DMS 273 (cell line): ENCODE measurements at regions not wholly inside any gene's neighbourhood (a gene's known extent, or its start where the extent isn't known, plus 50 kb on each side); places are given as distances from the start of the nearest gene placed in this dataset.
A peak's percentile ranks its signal among the peaks of the same experiment; 100 is the strongest.
"Not testable (repeated sequence)": the region's sequence is repeated elsewhere in the genome, so short reads cannot be mapped to it uniquely, and the experiment has no call there.

Experiments used
- DNase-seq: peaks from one replicate; lab custom pipeline; 2025; ENCODE audit not compliant: unreplicated experiment; lab: John Stamatoyannopoulos, UW

DNA sequence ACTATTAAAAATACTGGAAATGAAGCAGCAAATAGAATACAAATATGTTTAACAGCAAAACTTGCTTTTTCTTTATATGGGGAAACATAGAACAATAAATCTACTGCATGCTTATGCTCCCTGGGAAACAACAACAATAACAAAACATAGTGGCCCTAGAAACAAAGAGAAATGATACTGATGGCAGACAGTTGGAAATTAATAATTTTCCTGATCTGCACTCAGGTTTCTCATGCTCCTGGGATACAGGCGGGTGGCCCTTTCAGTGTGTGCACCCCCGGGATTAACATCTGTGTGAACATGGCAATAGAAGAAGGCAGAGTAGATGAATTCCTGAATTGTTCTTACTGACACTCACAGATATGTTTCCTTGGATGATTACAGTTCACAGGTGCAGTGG lies 209.2 kb upstream of the TBX18 start:
- no peak for DNase-seq

DNA sequence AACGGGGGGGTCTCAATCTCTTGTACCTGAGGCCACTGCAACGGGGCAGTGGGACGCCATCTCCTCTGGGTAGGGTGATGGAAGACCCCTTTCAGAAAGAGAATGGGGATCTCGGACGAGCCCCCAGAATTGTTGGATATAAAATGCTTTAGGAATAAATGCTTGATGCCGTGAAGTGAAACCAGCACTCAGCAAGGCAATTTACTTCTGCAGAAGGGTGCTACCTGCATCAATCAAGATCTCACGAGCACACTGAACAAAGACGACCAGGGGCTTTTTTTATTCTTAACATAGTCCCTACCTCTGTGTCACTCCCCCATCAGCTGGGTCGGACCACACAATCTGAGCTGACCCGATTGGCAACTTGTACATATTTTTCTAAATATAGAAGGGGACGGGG lies 203.6 kb upstream of the TBX18 start:
- no peak for DNase-seq

DNA sequence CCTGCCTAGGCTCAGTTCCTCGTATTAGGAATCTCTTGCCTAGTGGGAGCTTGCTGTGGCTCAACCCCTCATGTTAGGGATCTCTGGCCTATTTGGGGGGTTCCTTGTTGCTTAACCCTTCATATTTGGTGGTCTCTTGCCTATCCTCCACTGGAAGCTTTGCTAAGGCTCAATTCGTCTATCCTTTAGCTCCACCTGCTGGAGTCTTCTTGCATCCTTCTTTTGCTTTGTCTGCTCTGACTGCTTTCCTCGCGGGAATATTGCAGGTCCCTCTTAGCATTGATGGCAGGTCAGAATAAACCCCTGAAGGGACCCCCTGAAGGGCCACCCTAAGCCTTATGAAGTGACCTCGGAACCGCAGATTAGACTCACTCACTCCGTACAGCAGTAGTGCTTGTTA lies 203.0 kb upstream of the TBX18 start:
- DNase-seq, result peak; percentile 63

DNA sequence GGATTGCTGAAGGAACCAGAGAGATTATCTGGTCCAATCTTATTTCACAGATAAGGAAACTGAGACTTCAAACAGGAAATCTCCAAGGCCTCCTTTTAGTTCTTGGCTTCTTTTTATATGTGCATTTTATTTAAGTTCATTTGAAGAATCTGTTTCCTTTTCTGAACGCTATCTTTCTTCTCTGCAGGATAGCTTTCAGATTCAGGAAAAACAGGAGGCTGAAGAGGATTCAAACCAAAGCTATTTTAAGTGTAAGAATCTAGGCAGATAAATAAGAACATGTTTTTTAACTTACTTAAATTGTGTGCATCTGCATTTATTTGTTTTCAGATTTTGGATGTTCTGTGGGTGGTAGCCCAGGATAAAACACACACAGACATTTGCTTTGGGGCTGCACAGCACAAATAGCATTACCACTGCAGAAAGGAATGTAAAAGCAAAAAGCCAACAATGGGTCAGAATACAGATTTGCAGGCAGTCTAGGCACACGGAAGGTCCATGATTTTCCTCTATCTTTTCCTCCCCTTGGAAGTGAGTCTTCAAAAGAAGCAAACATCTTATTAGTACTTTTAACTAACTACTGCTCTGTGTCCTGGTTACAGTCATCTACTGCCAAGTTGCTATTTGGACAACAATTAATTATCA lies 188.8 kb upstream of the TBX18 start:
- no peak for DNase-seq

DNA sequence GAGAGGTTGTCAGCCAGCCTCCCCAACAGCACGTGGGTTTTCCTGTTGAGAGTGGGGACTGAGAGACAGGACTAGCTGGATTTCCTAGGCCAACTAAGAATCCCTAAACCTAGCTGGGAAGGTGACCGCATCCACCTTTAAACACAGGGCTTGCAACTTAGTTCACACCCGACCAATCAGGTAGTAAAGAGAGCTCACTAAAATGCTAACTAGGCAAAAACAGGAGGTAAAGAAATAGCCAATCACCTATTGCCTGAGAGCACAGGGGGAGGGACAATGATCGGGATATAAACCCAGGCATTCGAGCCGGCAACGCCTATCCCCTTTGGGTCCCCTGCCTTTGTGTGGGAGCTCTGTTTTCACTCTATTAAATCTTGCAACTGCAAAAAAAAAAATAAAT lies 180.5 kb upstream of the TBX18 start:
- not testable (repeated sequence) for DNase-seq

DNA sequence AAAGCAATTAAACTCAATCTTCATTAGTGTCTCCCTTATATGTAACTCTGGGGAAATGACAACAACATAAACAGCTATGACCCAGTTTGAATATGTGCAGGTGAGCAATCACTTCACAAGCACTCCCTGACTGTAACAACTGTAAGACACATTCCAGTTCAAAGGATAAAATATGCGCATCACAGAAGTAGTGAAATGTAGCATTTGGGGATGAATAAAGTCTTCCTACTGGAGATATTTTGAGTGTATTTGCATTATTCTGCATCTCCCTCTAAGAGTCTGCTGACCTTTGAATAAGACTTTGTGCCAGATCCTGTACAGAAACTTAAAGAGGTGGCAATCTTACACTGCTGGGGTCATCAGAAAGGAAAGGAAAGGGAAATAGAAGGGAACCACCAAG lies 179.5 kb upstream of the TBX18 start:
- DNase-seq, result no peak

DNA sequence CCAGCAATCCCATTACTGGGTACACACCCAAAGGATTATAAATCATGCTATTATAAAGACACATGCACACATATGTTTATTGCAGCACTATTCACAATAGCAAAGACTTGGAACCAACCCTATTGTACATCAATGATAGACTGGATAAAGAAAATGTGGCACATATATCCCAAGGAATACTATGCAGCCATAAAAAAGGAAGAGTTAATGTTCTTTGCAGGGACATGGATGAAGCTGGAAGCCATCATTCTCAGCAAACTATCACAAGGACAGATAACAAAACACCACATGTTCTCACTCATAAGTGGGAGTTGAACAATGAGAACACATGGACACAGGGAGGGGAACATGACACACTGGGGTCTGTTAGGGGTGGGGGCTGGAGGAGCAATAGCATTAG lies 177.2 kb upstream of the TBX18 start:
- DNase-seq, result not testable (repeated sequence)

DNA sequence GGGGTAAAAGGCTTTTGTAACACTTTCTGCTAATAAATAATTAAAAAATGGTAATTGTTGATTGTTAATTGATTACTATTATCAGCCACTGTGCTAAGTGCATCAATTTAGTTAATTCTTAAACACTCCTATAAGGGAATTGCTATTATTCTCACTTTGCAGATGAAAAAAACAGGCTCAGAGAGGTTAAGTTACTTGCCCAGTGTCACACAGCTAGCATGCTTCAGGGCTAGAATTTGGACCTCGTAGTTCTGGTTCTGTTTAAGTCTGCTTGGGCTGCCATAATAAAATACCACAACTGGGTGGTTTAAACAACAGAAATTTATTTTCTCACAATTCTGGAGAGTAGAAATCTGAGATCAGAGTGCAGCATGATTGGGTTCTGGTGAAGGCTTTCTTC lies 164.8 kb upstream of the TBX18 start:
- no peak for DNase-seq

DNA sequence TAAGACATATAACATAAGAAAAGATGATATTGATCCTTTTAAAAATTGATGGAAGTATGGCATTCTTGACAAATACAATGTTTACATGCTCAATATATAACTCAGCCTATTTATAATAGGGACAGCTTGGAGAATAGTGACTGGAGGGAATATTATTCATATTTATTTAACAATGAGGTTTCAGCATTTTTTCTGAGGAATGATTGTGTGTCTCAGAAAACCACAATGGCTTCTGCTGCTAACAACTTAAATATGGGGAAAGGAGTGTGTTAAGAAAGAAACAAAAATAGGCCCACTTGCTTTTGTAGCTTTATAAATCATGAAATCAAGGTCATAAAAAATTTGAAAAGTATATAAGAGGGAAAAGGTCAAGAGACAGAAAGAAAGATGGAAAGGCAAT lies 163.2 kb upstream of the TBX18 start:
- DNase-seq, result no peak

DNA sequence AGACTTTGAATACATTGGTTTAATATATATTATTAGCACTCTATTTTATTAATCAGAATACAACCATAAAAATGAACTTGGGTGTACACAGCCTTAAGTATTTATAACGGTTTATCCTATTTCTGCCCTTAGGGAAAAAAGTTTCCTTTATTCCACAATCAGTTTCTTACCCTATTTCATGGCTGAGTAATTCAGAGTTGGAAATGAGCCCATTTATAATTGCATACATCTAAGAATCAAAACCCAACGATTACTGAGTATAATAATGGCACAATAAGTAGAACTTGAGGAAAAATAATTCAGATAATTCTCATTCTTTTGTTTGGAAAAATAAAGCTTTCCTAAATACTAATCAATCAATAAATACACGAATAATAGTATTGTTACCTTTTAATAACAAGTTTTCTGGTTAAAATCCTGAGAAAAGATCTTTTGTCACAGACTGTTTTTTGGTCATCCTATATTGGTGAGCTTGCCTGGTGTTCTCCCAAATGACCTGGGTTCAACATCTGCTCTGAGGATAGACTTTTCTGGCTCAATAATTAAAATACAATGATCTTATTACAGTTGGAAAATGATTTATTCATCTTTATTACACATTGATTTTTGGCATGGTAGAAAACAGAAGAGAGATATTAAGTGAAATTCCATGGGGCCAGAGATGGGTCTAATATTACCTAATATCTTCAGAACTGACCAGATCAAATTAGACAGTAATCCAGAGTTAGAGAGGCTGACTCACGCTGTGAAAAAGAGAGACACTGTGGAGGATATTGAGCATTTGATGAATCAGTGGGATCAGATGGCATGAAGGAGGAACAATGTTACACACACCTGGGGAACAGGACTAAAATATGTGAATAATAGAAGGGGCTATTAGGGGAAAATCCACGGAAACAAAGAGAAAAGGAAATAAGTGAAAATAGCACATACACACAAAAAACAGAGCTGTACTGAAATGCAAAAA lies 162.1 kb upstream of the TBX18 start:
- no peak for DNase-seq

DNA sequence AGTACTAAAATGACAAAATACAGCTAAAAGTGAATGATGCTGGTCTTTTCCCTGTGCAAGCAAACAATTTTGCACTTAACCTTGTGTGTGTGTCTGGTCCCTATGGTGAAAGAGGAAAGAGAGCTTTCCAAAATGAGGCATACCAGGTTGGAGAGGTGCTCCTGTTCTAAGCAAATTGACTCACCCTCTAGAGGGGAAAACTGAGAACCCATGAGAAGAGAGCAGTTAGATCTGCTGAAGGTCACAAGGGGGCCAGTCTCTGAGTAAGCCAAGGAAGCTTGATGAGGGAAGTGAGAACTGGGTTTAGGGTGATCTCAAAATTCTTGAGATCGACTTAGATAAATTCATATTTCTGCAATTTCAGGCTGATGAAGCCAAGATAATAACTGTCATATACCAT lies 157.5 kb upstream of the TBX18 start:
- DNase-seq, result no peak

DNA sequence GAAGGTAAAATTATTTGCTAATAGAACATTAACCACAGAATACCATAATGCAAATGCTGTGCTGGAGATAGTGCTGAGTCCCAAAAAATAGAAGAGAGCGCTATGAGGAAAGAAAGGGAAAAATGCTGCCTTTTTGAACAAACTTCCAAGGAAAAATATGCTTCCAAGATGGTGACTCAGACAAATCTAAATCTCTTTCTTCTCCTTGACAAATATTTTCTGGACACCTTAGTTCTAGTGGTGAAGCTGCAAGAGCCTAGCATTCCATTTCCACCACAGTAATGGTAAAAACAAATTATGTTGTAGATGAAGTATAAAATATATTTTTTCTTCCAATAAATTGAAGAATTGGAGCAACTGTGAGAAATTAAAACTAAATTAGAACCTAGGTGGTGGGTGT lies 155.6 kb upstream of the TBX18 start:
- DNase-seq, result no peak

DNA sequence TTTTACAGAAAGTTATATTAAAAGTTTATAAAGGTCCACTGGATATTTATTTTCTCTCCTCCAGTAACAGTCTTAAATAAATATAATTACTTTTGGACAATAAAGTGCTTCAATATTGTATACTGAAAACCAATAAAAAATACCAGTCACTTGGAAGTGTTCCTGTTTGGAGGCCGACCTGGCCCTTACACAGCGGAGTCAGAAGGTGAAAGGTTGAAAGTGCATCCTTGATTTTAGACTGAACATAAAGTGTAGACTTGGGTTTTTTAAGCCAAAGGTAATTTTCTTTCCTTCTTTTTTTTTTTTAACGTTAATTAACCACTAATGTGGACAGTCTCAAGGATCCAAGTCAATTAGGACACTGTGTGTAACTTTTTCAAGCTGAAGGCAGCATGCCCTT lies 152.3 kb upstream of the TBX18 start:
- DNase-seq, result no peak

DNA sequence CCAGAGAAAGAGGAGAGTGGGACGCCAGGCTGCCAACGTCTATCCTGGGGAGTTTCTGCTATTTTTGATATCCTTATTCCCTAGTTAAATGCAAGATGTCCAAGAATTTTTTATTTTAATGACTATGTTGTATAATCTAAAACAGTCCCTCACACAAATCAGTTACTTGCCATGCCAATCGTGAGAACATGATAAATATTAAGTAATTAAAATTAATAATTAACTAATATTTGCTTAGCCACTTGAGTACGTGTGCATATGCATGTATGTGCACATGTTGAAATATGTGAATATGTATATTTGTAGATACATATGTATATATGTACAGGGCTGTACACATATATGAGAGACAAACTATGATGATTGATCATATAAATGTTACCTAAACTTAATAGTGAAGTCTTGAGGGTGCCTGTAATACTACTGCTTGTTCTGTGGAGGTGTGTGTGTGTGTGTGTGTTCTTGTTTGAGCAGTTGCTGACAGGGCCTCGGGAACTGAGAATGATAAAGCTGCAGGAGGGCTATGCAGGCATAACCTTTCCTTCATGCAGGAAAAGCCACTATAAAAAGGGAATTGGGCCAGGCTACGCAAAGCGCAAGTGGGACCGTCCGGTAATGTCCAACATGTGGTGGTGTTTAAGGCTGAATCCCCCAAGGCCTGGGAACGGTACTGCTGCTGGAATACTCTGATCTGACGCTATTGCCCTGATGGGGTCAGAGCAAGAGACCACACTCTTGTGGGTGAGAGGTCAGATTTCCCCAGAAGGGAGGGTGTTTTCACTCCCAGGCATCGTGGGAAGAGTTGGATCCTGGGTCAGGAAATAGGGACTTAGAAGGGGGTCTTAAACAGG lies 148.3 kb upstream of the TBX18 start:
- no peak for DNase-seq

DNA sequence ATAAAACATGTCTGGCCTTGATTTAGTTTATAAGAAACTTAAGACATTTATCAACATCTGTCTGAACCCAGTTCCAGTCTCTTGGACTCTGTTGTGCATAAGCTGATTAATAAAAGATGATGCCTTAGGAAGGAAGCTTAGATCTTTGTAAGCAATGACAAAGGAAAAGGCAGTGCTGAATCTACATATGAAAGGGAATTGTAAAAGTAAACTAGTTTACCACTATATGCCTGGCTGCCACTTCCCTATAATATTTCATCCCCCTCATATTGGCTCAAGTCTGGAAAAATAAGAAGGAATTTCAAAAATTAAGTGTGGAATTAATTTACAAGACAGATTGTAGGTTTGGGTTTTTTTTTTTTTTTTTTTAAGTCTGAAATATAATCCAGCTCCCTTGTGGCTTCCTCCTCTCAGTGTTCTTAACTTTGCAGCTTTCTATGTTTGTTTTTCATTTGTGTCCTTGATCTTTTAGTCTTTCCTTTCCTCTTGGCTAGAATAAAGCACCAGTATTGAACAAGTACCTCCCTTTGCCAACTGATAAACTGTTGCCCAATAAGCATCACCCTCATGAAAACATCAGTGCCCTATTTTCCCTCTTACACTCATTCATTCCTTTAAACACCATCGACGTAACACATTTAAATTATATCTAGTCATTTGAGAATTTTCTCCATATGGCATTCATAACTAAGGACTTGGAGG lies 146.7 kb upstream of the TBX18 start:
- no peak for DNase-seq

DNA sequence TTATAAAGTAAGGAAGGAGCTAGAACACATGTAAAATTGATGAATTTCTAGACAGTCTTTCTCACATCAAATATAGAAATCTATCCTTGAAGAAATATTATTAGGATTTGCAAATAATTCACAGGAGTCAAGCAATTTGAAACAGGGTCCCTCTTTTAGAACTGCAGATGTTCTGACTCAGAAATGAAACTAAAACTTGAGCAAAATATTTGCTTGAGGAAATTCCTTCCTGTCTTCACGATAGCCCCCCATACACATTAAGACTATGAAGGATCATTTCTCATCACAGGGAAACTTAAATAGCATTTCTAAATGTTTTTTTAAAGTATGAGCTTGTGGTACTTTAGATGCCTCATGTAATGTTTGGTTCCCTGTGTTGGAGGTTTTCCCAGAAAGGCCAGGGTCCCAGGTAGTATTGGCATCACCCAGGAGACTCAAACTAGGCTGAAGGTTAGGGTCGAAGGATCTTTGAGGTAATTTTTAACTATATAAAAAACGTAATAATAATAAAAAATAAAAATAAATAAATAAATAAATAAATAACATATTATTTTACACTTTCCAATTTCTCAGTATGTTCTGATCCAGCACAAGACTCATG lies 144.0 kb upstream of the TBX18 start:
- DNase-seq, result no peak

DNA sequence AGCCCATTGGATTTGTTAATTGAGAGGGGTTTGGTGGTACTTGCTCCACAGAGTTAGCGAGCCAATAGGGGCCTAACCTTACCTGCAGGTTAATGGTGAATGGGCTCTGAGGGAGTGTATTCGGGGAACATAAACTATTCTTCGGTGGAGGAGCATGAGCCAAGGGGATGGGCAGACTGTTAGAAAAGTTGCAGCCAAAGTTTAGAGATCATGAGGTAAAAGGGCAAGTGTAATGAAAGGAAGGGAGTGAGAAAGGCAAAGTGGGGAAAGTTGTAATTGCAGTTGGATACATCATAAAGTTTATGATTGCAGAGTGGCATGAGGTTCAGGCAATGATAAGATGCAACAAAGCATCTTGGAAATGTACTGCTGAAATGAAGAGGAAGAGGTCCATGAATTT lies 142.1 kb upstream of the TBX18 start:
- DNase-seq, result no peak

DNA sequence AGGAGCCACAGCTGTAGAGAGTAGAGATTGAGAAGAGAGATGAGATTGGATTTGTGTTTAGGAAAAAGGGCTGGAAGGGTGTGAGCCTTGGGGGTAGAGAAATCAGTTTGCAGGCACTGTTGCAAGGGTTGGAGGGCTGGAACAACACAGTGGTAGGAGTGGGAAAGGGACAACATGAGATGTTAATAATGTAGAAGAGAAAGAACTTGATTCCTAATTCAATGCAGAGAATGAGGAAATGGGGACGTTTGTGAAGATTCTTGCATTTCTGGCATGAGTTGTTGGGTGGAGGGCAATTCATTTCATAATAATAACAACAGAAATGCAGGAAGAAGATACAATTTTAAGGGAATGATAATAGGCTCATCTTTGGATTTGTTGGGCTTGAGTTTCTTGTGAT lies 141.4 kb upstream of the TBX18 start:
- no peak for DNase-seq

DNA sequence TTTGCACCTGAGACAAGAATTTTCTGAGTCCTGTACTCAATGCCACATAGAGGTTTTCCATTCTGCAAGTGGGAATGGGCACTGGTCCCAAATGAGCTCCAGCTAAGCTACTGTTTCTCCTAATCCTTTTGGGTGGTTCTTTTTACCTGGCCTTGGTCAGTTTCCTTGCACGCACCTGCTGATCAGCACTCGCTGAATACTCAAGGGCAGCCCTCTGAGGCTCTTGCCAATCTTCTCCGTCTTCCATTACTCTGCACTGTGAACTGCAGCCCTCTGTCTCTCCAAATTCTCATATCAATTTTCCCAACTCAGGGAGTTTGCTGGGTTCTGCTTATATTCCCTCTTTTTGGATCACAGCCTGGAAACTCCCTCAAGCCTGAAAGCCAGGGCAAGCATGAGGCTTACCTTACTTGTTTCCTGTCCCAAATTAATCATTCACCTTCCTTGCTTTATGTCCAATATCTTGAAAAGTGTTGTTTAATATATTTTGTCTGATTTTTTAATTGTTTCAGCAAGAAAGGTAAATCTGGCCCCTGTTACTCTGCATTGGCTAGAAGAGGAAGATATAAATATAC lies 138.0 kb upstream of the TBX18 start:
- DNase-seq, result no peak

DNA sequence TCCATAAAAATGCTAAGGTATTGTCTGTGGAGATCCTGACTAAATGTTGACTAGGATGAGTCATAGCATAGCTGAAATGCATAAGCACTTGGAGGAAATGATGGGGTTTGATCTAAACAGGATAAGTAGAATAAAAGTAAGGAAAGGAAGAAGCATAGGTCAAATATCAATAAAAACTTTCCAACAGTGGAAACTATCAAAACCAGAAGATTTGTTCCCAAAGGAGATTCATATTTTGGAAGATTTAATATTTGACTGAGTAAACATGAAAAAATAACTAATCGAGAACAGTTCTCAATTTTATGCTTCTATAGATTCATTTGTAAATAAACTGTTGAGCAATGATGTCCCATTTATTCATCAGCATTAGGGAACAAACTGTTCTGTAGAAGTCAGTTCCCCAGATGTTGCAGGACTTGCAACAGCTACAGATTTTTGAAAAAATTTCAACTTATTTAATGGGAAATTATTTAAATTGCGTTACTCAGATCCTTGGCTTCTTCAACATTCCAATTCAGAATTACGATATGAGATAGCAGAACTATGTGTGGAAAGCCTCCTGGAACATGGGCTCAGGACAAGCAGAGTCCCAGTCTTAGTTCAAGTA lies 133.7 kb upstream of the TBX18 start:
- no peak for DNase-seq
